ENCODE measurements at regions not wholly inside any gene's neighbourhood (a gene's known extent, or its start where the extent isn't known, plus 50 kb on each side); places are given as distances from the start of the nearest gene placed in this dataset.

- no peak for TF ChIP-seq SP1 (IDR thresholded peaks at IDR 0.05)
- TF ChIP-seq TARDBP (IDR thresholded peaks at IDR 0.05), result no peak
- TF ChIP-seq CTBP1 (IDR thresholded peaks at IDR 0.05; ENCODE audit: borderline replicate concordance), result no peak
- TF ChIP-seq, protein P1, sequence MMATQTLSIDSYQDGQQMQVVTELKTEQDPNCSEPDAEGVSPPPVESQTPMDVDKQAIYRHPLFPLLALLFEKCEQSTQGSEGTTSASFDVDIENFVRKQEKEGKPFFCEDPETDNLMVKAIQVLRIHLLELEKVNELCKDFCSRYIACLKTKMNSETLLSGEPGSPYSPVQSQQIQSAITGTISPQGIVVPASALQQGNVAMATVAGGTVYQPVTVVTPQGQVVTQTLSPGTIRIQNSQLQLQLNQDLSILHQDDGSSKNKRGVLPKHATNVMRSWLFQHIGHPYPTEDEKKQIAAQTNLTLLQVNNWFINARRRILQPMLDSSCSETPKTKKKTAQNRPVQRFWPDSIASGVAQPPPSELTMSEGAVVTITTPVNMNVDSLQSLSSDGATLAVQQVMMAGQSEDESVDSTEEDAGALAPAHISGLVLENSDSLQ (IDR thresholded peaks at IDR 0.05), result no peak
- TF ChIP-seq FOXA1 (IDR thresholded peaks at IDR 0.05), result no peak
- no peak for TF ChIP-seq ELF4 (IDR thresholded peaks at IDR 0.05)
- no peak for TF ChIP-seq FOXM1 (IDR thresholded peaks at IDR 0.05; ENCODE audit: borderline replicate concordance)
- no peak for TF ChIP-seq SUZ12 (IDR thresholded peaks at IDR 0.05)
- no peak for TF ChIP-seq HDGF (IDR thresholded peaks at IDR 0.05; ENCODE audit: borderline replicate concordance)
- no peak for TF ChIP-seq NFRKB (IDR thresholded peaks at IDR 0.05)
- TF ChIP-seq LEF1 (IDR thresholded peaks at IDR 0.05; ENCODE audit: borderline replicate concordance), result no peak
- TF ChIP-seq BHLHE40 (IDR thresholded peaks at IDR 0.05; ENCODE audit: borderline replicate concordance), result no peak
- no peak for TF ChIP-seq FOXK2 (IDR thresholded peaks at IDR 0.05)
Measured at GRCh38 chr2:71816815-71817214, 330.8 kb downstream of the CYP26B1 start.

Measured in HEK293T (cell line).